H7 (cell line): ENCODE measurements at regions not wholly inside any gene's neighbourhood (a gene's known extent, or its start where the extent isn't known, plus 50 kb on each side); places are given as distances from the start of the nearest gene placed in this dataset.

Experiments
- DNase-seq: peaks from one replicate; pipeline ENCODE4 v3.0.0; 2012
- H3K27me3 ChIP-seq: 2 replicates; pipeline ENCODE4 v1.6.0; 2011; ENCODE audit warnings: mild to moderate bottlenecking, low read length; ENCODE audit not compliant: control insufficient read depth, insufficient read depth
- H3K36me3 ChIP-seq: replicated peaks from 2 replicates; pipeline ENCODE4 v1.5.1; 2011; ENCODE audit warnings: low read length; ENCODE audit not compliant: control insufficient read depth, insufficient read depth
- H3K4me3 ChIP-seq: 2 replicates; pipeline ENCODE4 v1.5.1; 2011; ENCODE audit warnings: low read depth, mild to moderate bottlenecking, control low read depth, low read length, moderate library complexity; ENCODE audit not compliant: insufficient read depth

DNA sequence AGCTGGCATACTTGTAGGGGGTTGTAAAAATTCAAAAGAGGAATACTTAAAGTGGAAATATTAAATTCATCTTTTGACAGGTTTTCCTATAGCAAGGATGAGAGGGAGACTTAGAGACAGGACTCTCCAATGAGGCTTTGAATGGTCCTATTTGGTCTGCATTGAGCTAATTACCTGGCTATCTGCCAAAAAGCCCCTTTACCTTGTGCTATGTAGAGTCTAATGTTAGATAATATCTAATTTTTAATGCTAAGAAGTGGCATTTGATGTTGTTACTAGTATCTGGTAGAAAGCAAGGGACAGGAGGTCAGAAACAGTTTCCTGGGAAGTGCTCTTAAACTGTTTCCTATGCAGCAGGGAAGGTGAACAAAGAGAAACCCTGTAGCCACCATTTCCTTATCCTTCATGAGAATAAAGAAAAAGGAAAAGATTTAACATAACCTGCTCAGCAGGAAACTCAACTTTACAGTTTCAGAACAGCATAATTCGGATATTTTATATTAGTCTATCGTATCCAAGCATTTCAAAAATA lies 550.0 kb downstream of the SOX5 start:
- Histone ChIP-seq H3K36me3 (no peaks in the 10 kb centered on the region), H3K27me3 (no peaks in the 10 kb centered on the region), H3K4me3 (no peak overlapping the region)
- DNase-seq, result no peak

DNA sequence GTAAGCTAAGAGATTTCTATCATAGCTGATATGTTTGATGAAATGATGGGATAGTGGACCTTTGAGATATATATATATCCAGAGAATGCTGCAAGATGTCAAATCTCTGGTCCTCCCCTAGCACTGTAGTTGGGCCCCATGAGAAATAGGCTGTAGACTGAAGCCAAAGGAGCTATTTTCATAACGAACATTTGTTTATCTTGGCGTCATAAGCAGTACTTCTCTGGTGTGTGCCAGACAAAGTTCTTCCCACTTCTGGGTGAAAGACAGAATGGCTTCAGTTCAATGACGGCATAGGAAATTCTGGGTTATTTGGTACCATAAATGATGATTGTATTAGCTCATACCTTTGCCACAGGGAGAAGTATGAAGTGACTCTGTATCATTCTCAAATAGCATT lies 534.3 kb downstream of the SOX5 start:
- H3K27me3 ChIP-seq, result no peaks in the 10 kb centered on the region
- no peak overlapping the region for H3K4me3 ChIP-seq
- no peak for DNase-seq
- H3K36me3 ChIP-seq, result no peaks in the 10 kb centered on the region

DNA sequence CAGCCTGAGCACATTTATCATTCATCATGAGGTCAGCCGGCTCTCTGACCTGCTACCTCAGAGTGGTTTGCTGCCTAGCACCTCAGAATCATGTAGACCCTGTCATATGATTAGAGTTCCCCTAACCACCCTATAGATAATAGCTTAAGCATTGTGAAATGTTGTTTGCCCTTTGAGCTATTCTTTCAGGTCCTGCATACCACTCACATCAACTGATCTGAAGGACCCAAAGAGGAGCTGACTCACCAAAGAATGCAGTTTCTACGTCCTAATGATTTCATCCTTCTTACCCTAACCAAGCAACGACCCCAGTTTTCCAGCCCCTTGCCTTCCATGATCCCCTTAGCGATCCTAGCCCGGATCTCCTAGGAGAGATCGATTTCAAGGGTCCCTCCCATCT lies 527.9 kb downstream of the SOX5 start:
- no peaks in the 10 kb centered on the region for H3K36me3 ChIP-seq
- DNase-seq, result no peak
- H3K4me3 ChIP-seq, result no peak overlapping the region
- no peaks in the 10 kb centered on the region for H3K27me3 ChIP-seq

DNA sequence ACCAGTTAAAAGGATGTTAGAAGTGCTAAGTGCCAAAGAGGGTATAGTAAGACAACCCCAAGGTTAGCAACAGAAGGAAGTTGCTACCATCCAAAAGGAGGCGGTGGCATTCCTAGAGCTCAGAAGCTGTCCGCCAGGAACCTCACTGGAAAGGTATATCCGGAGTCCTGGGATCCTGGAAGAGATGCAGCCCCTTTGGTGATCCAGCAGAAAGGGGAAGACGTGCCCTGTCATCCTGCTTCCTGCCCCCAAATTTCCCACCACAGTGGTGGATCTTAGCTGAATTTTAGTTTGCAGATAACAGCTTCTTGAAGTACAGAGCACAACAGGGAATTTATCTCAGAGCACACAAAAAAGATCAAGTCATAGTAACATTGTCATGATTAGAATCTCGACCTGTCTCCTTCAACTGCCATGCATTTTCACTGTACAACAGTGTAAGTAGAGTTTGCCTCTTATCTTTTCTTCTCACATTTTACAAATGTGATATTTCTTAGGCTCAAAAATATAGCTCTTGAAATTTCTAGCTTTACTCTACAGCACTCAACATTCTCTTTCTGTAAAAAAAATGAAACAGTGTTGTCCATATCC lies 526.3 kb downstream of the SOX5 start:
- no peaks in the 10 kb centered on the region for H3K36me3 ChIP-seq
- no peak for DNase-seq
- no peaks in the 10 kb centered on the region for H3K27me3 ChIP-seq
- H3K4me3 ChIP-seq, result no peak overlapping the region

DNA sequence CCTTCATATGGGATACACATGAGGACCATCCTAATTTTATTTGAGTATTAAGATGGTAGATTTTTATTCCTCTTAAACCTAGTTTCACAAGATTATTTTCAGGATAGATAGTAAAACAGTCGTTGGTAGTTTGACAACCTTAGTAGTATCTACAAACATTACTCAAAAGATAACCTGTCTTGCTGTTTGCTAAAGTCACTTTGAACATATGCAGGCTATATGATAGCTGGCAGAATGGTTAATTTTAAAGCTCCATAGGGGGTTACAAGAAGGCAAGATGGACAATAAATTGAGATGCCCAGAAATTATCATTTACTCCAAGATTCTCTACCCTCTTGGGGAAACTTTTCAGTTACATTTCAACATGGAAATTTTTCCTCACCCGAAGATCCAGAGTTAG lies 525.7 kb downstream of the SOX5 start:
- no peaks in the 10 kb centered on the region for H3K36me3 ChIP-seq

DNA sequence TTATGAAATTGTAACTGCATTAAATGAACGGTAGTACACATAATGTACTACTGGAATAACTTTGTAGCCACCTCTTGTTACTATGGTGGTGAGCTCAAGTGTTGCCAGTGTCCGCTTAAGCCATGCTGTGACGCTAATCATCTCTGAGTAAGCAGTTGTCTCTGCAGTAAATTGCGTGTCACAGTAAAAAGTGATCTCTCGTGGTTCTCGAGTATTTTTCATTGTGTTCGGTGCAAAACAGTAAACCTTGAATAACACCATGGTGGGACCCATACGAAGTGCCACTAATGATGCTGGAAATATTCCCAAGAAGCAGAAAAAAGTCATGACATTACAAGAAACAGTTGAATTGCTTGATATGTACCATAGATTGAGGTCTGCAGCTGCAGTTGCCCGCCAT lies 524.8 kb downstream of the SOX5 start:
- Histone ChIP-seq H3K4me3 (no peak overlapping the region), H3K36me3 (no peaks in the 10 kb centered on the region), H3K27me3 (no peaks in the 10 kb centered on the region)
- no peak for DNase-seq

More for the DNA sequence above, 525.7 kb downstream of the SOX5 start:
- no peak for DNase-seq
- H3K4me3 ChIP-seq, result no peak overlapping the region
- no peaks in the 10 kb centered on the region for H3K27me3 ChIP-seq

DNA sequence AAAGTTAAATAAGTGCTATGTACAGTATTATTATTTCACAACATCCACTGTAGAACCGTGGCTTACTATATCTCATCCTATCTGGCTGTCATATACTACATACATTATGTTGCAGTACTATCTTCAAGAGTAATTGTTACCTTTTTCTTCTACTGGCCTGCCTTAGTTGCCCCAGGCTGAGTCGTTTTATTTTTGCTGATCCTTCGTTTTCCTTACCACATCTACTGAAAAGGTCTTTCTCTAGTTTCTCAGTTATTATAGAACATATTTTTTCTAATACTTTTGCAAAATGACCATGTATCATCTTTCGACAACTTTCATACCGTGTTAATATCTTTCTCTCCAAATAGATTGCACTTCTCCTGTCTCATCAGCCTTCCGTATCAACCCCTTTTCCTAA lies 523.1 kb downstream of the SOX5 start:
- H3K4me3 ChIP-seq, result no peak overlapping the region
- DNase-seq, result no peak
- H3K27me3 ChIP-seq, result no peaks in the 10 kb centered on the region

DNA sequence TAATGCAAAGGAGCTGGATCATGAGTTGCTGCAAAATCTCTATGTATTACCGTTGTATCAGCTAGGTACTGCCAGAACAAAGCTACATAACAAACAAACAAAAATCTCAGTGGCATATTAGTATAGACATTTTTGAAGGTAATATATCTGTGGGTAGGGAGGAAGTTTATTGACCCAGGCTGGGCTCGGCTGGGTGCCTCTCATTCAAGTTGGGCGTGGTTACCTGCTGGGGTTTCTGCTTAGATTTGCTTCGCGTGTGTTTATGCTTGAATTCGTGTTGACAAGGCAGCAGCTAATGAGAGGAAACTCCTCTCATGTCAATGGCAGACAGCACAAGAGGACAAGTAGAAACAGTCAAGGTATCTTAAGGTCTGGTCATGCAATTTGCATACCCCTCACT lies 520.7 kb downstream of the SOX5 start:
- DNase-seq, result no peak
- Histone ChIP-seq H3K36me3 (no peaks in the 10 kb centered on the region), H3K27me3 (no peaks in the 10 kb centered on the region), H3K4me3 (no peak overlapping the region)

More for the DNA sequence above, 523.1 kb downstream of the SOX5 start:
- no peaks in the 10 kb centered on the region for H3K36me3 ChIP-seq

DNA sequence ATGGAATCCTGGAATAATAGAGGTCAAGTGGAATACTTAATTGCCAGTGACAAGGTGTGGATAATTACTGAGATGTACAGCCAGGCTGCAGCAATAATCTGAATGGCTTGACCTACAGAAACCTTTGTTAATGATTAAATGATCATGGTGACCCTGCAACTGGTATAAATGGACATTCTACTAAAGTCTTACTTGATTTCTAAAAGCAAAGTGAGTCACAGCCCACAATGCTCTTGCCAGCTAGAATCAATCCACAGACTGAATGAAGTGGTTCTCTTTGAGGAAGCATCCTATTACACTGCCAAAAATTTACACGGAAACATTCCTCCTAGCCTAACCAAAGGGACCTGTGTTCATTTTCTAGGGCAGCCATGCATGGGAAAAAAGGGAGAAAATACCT lies 518.5 kb downstream of the SOX5 start:
- H3K36me3 ChIP-seq, result no peaks in the 10 kb centered on the region
- no peak for DNase-seq
- H3K27me3 ChIP-seq, result no peaks in the 10 kb centered on the region
- H3K4me3 ChIP-seq, result no peak overlapping the region

DNA sequence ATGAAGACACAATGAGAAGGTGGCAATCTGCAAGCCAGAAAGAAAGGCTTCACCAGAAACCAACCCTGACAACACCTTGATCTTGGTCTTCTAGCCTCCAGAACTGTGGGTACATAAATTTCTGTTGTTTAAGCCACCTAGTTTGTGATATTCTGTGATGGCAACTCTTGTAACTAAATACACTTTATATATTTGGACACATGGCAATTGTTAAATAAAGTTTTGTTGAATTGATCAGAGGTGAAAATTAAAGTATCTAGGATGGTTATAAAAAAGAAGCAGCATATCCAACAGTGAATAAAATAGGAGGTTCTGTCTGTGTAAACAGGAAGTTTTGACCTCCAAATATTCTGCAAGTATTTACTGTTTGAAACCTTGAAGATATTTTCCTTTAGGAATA lies 516.3 kb downstream of the SOX5 start:
- DNase-seq, result no peak
- Histone ChIP-seq H3K36me3 (no peaks in the 10 kb centered on the region), H3K4me3 (no peak overlapping the region), H3K27me3 (no peaks in the 10 kb centered on the region)

DNA sequence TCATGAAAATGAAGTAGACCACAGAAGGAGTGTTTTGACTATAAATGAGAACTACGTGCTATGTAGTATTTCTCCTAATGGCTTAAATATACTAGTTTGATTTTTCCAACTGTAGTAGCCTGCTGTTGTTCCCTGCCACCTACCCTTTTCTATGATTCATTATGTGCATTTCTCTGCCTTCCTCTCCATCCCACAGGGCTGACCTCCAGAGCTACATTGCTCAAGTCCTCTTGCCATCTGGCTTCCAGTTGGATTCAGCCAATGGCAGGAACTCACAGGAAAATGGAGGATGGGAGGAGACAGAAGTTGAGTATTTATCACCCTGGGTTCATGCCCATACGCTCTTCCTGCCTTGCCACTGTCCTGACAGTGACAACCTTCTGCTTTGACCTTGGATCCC lies 515.3 kb downstream of the SOX5 start:
- no peak for DNase-seq
- no peak overlapping the region for H3K4me3 ChIP-seq
- no peaks in the 10 kb centered on the region for H3K27me3 ChIP-seq
- no peaks in the 10 kb centered on the region for H3K36me3 ChIP-seq

DNA sequence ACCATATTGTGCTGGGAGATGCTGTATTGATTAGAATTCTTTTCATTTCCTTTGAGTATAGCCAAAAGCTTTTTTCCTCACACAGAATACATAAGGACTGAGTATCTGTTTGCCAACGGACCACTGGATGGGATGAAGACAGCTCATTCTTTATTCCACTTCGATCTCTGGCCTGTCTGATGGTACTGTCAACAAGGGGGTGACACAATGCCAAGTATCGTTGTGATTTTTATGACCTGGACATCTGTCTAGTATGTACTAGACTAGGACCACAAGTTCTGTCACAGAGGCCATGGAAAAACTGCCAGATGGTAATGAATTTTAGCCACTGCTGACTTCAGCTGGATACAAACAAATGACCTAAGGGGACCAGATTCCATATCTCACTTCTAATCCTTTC lies 502.7 kb downstream of the SOX5 start:
- Histone ChIP-seq H3K27me3 (no peaks in the 10 kb centered on the region), H3K36me3 (no peaks in the 10 kb centered on the region), H3K4me3 (no peak overlapping the region)
- no peak for DNase-seq

DNA sequence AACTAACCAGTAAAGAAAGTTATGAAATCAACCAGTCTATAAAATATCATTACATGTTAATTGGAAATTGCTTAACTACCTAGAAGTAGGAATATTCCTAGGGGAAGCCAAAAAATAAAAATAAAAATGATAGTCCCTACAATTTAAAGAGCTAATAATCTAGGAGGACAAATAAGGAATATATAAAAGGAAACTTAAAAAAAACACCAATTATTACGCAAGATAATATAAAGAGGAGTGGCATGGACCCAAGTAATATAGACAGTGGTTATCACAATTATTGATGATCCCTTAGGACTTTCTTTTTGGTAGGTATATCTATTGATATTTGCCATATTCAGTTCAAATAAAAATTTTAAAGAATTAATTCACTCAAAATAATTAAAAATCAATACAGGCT lies 498.7 kb downstream of the SOX5 start:
- H3K27me3 ChIP-seq, result no peaks in the 10 kb centered on the region
- H3K4me3 ChIP-seq, result no peak overlapping the region
- DNase-seq, result no peak
- H3K36me3 ChIP-seq, result no peaks in the 10 kb centered on the region

DNA sequence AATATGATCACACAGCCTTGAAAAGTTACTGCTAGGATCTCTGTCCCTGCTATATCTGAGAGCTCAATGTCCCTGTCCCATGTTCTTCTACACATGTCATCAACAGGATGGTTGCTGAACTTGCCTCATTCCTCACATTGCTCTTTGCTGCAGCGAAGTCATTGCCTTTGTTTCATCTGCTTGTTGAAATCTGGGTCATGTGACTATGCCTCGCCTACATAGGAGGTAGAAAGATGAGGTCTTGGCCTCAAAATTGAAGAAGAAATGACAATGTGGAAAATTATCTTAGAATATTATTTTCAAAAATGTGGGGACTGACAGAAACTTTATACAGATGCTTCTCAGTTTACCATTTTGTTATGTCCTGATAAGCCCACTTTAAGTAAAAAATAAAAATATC lies 494.2 kb downstream of the SOX5 start:
- no peaks in the 10 kb centered on the region for H3K27me3 ChIP-seq
- no peak overlapping the region for H3K4me3 ChIP-seq
- DNase-seq, result no peak
- no peaks in the 10 kb centered on the region for H3K36me3 ChIP-seq

DNA sequence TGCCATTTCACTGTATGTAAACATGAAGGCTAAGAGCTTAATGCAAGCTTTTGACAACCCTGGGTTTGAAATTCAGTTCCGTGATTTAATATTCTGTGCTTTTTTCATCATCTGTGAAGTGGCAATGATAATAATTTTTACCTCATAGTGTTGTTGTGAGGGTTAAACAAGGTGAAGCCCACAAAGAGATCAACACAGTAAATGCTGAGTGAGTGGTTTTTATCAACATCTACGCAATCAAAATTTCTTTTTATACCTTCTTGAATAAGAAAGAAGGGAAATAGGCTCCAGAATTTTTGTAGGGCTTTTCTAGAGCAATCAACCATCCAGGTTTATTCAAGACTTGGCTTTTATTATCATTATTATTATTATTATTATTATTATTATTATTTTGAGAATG lies 490.8 kb downstream of the SOX5 start:
- H3K36me3 ChIP-seq, result no peaks in the 10 kb centered on the region
- no peaks in the 10 kb centered on the region for H3K27me3 ChIP-seq
- H3K4me3 ChIP-seq, result no peak overlapping the region
- no peak for DNase-seq

DNA sequence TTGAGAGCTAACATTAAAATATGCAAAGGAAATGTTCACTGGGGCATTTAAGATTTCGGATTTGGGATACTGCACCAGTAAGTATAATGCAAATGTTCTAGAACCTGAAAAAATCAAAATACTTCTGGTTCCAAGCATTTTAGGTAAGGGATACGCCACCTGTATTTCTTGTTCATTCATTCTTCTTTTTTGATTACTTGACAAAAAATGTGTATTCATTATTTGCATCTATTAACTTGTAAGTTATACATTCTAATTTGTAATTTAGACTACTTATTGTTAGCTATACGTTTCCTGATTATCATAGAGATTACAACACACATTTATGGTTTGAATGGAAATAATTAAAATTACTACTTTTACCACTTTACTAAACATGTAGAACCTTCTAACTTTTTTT lies 486.9 kb downstream of the SOX5 start:
- no peak overlapping the region for H3K4me3 ChIP-seq
- H3K36me3 ChIP-seq, result no peaks in the 10 kb centered on the region
- no peak for DNase-seq
- no peaks in the 10 kb centered on the region for H3K27me3 ChIP-seq
